ENCODE measurements at regions not wholly inside any gene's neighbourhood (a gene's known extent, or its start where the extent isn't known, plus 50 kb on each side); places are given as distances from the start of the nearest gene placed in this dataset.

DNA sequence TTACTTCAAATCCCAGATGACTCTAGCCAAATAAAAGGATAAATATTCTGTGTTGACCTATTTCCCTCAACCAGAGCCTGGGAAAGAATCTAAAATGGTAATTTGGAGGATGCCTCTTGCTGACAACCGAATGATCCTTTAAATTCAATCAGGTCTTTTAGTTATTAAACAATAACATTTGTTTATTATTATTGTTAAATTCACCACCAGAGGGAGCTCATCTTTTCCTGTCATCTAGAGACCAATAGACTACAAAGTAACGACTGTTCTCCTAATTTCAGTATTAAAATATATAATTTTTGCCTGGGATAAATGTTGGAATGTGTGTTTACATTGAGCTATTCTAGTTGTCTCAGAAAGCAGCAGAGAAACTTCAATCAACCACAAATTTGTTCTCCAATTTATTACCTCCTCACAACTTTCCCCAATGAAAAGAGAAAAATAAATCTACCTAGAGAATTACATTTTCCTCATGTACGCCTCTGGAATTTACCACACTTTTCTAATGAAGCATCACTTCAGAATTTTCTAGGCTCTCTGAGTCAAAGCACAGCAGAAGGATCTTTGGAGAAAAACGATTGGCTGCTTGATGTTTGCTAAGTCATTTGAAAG is 142.7 kb downstream of the SCG2 start:
- DNase-seq (ENCODE audit: low read depth, low spot score): no peak
- Mint-ChIP-seq H3K9me3 (peaks cover 22% of the 10 kb centered on the region), H3K4me1 (no peaks in the 10 kb centered on the region), H3K36me3 (ENCODE audit: low read depth) (peaks cover 12% of the 10 kb centered on the region), H3K27ac (ENCODE audit: unreplicated experiment) (no peak overlapping the region), H3K4me3 (no peak overlapping the region), H3K27me3 (ENCODE audit: low read depth) (no peaks in the 10 kb centered on the region)
- TF ChIP-seq, protein P1, sequence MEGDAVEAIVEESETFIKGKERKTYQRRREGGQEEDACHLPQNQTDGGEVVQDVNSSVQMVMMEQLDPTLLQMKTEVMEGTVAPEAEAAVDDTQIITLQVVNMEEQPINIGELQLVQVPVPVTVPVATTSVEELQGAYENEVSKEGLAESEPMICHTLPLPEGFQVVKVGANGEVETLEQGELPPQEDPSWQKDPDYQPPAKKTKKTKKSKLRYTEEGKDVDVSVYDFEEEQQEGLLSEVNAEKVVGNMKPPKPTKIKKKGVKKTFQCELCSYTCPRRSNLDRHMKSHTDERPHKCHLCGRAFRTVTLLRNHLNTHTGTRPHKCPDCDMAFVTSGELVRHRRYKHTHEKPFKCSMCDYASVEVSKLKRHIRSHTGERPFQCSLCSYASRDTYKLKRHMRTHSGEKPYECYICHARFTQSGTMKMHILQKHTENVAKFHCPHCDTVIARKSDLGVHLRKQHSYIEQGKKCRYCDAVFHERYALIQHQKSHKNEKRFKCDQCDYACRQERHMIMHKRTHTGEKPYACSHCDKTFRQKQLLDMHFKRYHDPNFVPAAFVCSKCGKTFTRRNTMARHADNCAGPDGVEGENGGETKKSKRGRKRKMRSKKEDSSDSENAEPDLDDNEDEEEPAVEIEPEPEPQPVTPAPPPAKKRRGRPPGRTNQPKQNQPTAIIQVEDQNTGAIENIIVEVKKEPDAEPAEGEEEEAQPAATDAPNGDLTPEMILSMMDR (conservative IDR thresholded peaks at IDR 0.05): peak; percentile 64

DNA sequence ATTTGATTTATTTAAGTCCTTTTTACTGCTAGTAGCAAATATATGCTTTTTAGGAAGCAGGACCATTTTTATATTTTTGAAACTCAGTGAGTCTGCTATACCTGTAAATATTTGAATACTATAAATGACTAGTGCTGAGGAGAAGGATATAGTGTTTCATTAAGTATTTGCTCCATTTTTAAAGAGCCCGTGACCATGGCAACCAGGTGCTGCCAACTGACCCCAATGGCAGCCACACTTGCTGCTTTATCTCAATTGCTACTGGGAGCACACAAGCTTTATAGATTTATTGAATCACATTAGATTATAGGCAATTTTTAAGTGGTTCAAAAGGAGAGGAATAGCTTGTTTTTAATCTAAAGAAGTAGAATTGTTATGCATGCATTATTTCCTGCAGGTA is 142.0 kb downstream of the SCG2 start:
- Mint-ChIP-seq H3K27me3 (ENCODE audit: low read depth) (no peaks in the 10 kb centered on the region), H3K4me1 (no peaks in the 10 kb centered on the region)

GRCh38 chr2:223460774-223461211 is 141.4 kb downstream of the SCG2 start:
- Mint-ChIP-seq H3K4me3 (no peak overlapping the region), H3K4me1 (no peaks in the 10 kb centered on the region), H3K36me3 (ENCODE audit: low read depth) (peaks cover 12% of the 10 kb centered on the region), H3K9me3 (peaks cover 22% of the 10 kb centered on the region), H3K27me3 (ENCODE audit: low read depth) (no peaks in the 10 kb centered on the region), H3K27ac (ENCODE audit: unreplicated experiment) (no peak overlapping the region)
- no peak for DNase-seq (ENCODE audit: low read depth, low spot score)
- TF ChIP-seq, protein P1 (conservative IDR thresholded peaks at IDR 0.05): no peak

More for the DNA sequence above, 142.0 kb downstream of the SCG2 start:
- H3K4me3 Mint-ChIP-seq: no peak overlapping the region
- H3K9me3 Mint-ChIP-seq: peaks cover 22% of the 10 kb centered on the region
- DNase-seq (ENCODE audit: low read depth, low spot score): no peak
- peaks cover 12% of the 10 kb centered on the region for H3K36me3 Mint-ChIP-seq (ENCODE audit: low read depth)
- TF ChIP-seq, protein P1 (conservative IDR thresholded peaks at IDR 0.05): no peak
- no peak overlapping the region for H3K27ac Mint-ChIP-seq (ENCODE audit: unreplicated experiment)

DNA sequence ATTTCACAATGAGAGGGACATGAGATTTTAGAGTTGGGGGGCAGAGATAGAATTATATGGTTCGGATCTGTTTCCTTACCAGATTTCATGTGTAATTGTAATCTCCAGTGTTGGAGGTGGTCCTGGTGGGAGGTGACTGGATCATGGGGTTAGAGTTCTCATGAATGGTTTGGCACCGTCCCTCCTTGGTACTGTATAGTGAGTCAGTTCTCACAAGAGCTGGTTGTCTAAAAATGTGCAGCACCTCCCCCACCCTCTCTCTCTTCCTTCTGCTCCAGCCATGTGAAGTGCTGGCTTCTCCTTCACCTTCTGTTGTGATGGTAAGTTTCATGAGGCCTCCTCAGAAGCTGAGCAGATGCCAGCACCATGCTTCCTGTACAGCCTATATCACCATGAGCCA is 138.1 kb downstream of the SCG2 start:
- Mint-ChIP-seq H3K27ac (ENCODE audit: unreplicated experiment) (no peak overlapping the region), H3K36me3 (ENCODE audit: low read depth) (peaks cover 12% of the 10 kb centered on the region), H3K4me3 (no peak overlapping the region), H3K27me3 (ENCODE audit: low read depth) (no peaks in the 10 kb centered on the region), H3K9me3 (peaks cover 25% of the 10 kb centered on the region), H3K4me1 (peaks cover under 1% of the 10 kb centered on the region)
- no peak for DNase-seq (ENCODE audit: low read depth, low spot score)
- TF ChIP-seq, protein P1 (conservative IDR thresholded peaks at IDR 0.05): no peak

DNA sequence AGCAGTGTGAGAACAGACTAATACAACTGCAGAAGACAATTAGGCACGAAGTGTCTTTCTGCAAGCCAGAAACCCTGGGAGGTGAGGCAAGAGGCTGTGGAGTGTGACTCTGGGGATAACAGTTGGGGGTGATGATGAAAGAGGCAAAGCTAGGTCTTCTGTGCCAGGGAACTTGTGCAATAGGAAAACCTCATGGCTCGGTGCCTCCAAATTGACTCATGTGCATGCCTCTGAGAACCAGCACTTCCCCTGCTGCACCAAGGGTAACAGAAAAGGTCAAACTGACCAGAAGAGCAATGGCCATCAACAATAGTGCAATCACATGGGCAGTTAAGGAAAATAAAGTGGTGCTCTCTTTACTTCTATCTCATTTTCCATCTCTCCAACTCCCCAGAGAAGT is 136.4 kb downstream of the SCG2 start:
- Mint-ChIP-seq H3K4me3 (no peak overlapping the region), H3K27ac (ENCODE audit: unreplicated experiment) (no peak overlapping the region)

More for the DNA sequence above, 136.4 kb downstream of the SCG2 start:
- TF ChIP-seq, protein P1 (conservative IDR thresholded peaks at IDR 0.05): no peak
- peaks cover 12% of the 10 kb centered on the region for H3K36me3 Mint-ChIP-seq (ENCODE audit: low read depth)
- peaks cover 5% of the 10 kb centered on the region for H3K4me1 Mint-ChIP-seq
- peaks cover 25% of the 10 kb centered on the region for H3K9me3 Mint-ChIP-seq
- H3K27me3 Mint-ChIP-seq (ENCODE audit: low read depth): no peaks in the 10 kb centered on the region
- no peak for DNase-seq (ENCODE audit: low read depth, low spot score)

Measured in neural crest cell (in vitro differentiated cells).